A549 (cell line): ENCODE measurements at regions not wholly inside any gene's neighbourhood (a gene's known extent, or its start where the extent isn't known, plus 50 kb on each side); places are given as distances from the start of the nearest gene placed in this dataset.

Experiments used
- ATAC-seq, 2 experiments: fragments of 200-7000 bp in 1 of 2; fragments of >200 bp in 1 of 2; cut with Nextera tagmentation in 1 of 2; cut with Tn5 transposase in 1 of 2; 3 replicates each; pipeline versions ENCODE4 v1.8.0 to v1.9.1; 2018 to 2020; ENCODE audit warnings: mild to moderate bottlenecking in 1 of 2, moderate library complexity in 1 of 2
- CTCF ChIA-PET: fragments of 300-600 bp; sonication (Branson Sonifier 250); formaldehyde crosslinking; extraction: SDS; loops from one replicate; lab custom pipeline; 2021; ENCODE audit warnings: antibody characterized with exemption, inconsistent platforms; lab: Yijun Ruan, JAX
- POLR2A ChIA-PET: fragments of 350-600 bp; formaldehyde crosslinking; extraction: SDS; loops from one replicate; lab custom pipeline; 2021; ENCODE audit warnings: antibody characterized with exemption, inconsistent platforms; lab: Yijun Ruan, JAX
- DNase-seq, 2 experiments: peaks; one replicate each; pipeline versions ENCODE4 v3.0.0 to v3.0.0-alpha.2; 2011 to 2016; ENCODE audit warnings: low read depth in 1 of 2, low spot score in 1 of 2
- FAIRE-seq: peaks from 2 replicates; lab custom pipeline; 2011; peaks lifted over from hg19 to GRCh38; lab: Jason Lieb, UNC
- H3K27ac ChIP-seq, 2 experiments: fragments of >200 bp; sonication (Bioruptor Twin); formaldehyde crosslinking; 3 replicates each; pipeline ENCODE4 v1.5.1; 2016 to 2017
- H3K4me1 ChIP-seq: fragments of >200 bp; sonication (Bioruptor Twin); formaldehyde crosslinking; 3 replicates; pipeline ENCODE4 v1.6.1; 2016
- H3K4me2 ChIP-seq: fragments of >200 bp; sonication (Bioruptor Twin); formaldehyde crosslinking; 3 replicates; pipeline ENCODE4 v1.6.1; 2016
- H3K4me3 ChIP-seq: fragments of >200 bp; sonication (Bioruptor Twin); formaldehyde crosslinking; 3 replicates; pipeline ENCODE4 v1.5.1; 2016
- H3K9me3 ChIP-seq: fragments of >200 bp; sonication (Bioruptor Twin); formaldehyde crosslinking; 3 replicates; pipeline ENCODE4 v1.6.1; 2016
- CBX2 ChIP-seq: fragments of 200-600 bp; sonication (generic); IDR thresholded peaks from 2 replicates; pipeline ENCODE4 v1.6.1; 2016; ENCODE audit warnings: low read depth, mild to moderate bottlenecking, borderline replicate concordance
- CBX8 ChIP-seq: fragments of 200-600 bp; sonication (generic); IDR thresholded peaks from 2 replicates; pipeline ENCODE4 v1.6.1; 2016
- CHD2 ChIP-seq: fragments of 150-350 bp; IDR thresholded peaks from 2 replicates; pipeline ENCODE4 v1.6.1; 2014; ENCODE audit warnings: low read length; ENCODE audit not compliant: partially characterized antibody
- CHD4 ChIP-seq: fragments of 200-600 bp; sonication (generic); IDR thresholded peaks from 2 replicates; pipeline ENCODE4 v1.6.1; 2016; ENCODE audit warnings: antibody characterized with exemption, mild to moderate bottlenecking, borderline replicate concordance
- CTCF ChIP-seq: fragments of >200 bp; sonication (Bioruptor Twin); formaldehyde crosslinking; IDR thresholded peaks from 3 replicates; pipeline ENCODE4 v1.5.1; 2016
- ESRRA ChIP-seq: fragments of 150-350 bp; IDR thresholded peaks from 2 replicates; pipeline ENCODE4 v1.6.1; 2014; ENCODE audit warnings: mild to moderate bottlenecking, low read length, borderline replicate concordance
- FOSB ChIP-seq: fragments of 250-450 bp; sonication (Bioruptor Pico); IDR thresholded peaks from 2 replicates; pipeline ENCODE4 v1.5.0; 2020; ENCODE audit warnings: mild to moderate bottlenecking, moderate library complexity
- FOSL2 ChIP-seq, 2 experiments: fragments of 450-650 bp in 1 of 2; fragments of >200 bp in 1 of 2; sonication (Bioruptor Twin) in 1 of 2; formaldehyde crosslinking; IDR thresholded peaks; 2 replicates each; pipeline versions ENCODE4 v1.5.0 to v1.6.1; 2016 to 2020; ENCODE audit warnings: mild to moderate bottlenecking in 1 of 2, moderate library complexity in 1 of 2
- FOXS1 ChIP-seq: fragments of 250-450 bp; sonication (Bioruptor Pico); IDR thresholded peaks from 2 replicates; pipeline ENCODE4 v1.5.0; 2020; ENCODE audit warnings: mild to moderate bottlenecking, moderate library complexity
- GATA3 ChIP-seq: IDR thresholded peaks from 2 replicates; pipeline ENCODE4 v1.6.1; 2012; ENCODE audit warnings: borderline replicate concordance
- HOXB13 ChIP-seq: fragments of 250-450 bp; sonication (Bioruptor Pico); IDR thresholded peaks from 2 replicates; pipeline ENCODE4 v1.5.0; 2020; ENCODE audit warnings: low read depth, mild to moderate bottlenecking, moderate library complexity
- JUNB ChIP-seq: fragments of >200 bp; sonication (Bioruptor Twin); formaldehyde crosslinking; IDR thresholded peaks from 2 replicates; pipeline ENCODE4 v1.6.1; 2016
- KDM5A ChIP-seq: fragments of 200-600 bp; sonication (generic); IDR thresholded peaks from 2 replicates; pipeline ENCODE4 v1.6.1; 2016; ENCODE audit warnings: antibody characterized with exemption, mild to moderate bottlenecking
- MAFK ChIP-seq: fragments of 450-650 bp; IDR thresholded peaks from 2 replicates; pipeline ENCODE4 v1.6.1; 2014; ENCODE audit not compliant: partially characterized antibody
- MAX ChIP-seq: IDR thresholded peaks from 2 replicates; pipeline ENCODE4 v1.6.1; 2012
- NFE2L2 ChIP-seq: fragments of 150-350 bp; conservative IDR thresholded peaks from 2 replicates; pipeline ENCODE4 v1.6.1; 2014; ENCODE audit warnings: low read length
- NPAS2 ChIP-seq: fragments of 250-450 bp; sonication (Bioruptor Pico); IDR thresholded peaks from 2 replicates; pipeline ENCODE4 v1.8.0; 2022; ENCODE audit warnings: mild to moderate bottlenecking, moderate library complexity, borderline replicate concordance
- POLR2A ChIP-seq: IDR thresholded peaks from 2 replicates; pipeline ENCODE4 v1.6.1; 2012; ENCODE audit warnings: mild to moderate bottlenecking, low read length
- RCOR1 ChIP-seq: fragments of 150-350 bp; IDR thresholded peaks from 2 replicates; pipeline ENCODE4 v1.6.1; 2014; ENCODE audit warnings: antibody characterized with exemption, low read length, low read depth
- SREBF2 ChIP-seq: fragments of 450-650 bp; IDR thresholded peaks from 2 replicates; pipeline ENCODE4 v1.6.1; 2014; ENCODE audit warnings: mild to moderate bottlenecking, moderate library complexity
- TFCP2L1 ChIP-seq: fragments of 250-450 bp; sonication (Bioruptor Pico); IDR thresholded peaks from 2 replicates; pipeline ENCODE4 v1.5.0; 2021; ENCODE audit warnings: mild to moderate bottlenecking
- TP53 ChIP-seq: fragments of 250-450 bp; sonication (Bioruptor Pico); IDR thresholded peaks from 2 replicates; pipeline ENCODE4 v1.5.0; 2021; ENCODE audit warnings: mild to moderate bottlenecking, moderate library complexity
- ZFP36 ChIP-seq: fragments of 450-650 bp; IDR thresholded peaks from 2 replicates; pipeline ENCODE4 v1.6.1; 2014; ENCODE audit warnings: borderline replicate concordance; ENCODE audit not compliant: partially characterized antibody
- ZNF302 ChIP-seq: fragments of 250-450 bp; sonication (Bioruptor Pico); IDR thresholded peaks from 2 replicates; pipeline ENCODE4 v1.9.0; 2021; ENCODE audit warnings: inconsistent platforms, mild to moderate bottlenecking, moderate library complexity
- WGBS: methylation state at CpG from one replicate; pipeline ENCODE4 v1.1.6; 2017; ENCODE audit errors: missing lambda C conversion rate; 5-methylcytosine and 5-hydroxymethylcytosine counted together
- TF ChIP-seq, protein P1 (sequence below): fragments of 250-450 bp; sonication (Bioruptor Pico); IDR thresholded peaks from 2 replicates; pipeline ENCODE4 v1.5.0; 2021; ENCODE audit warnings: mild to moderate bottlenecking, moderate library complexity, borderline replicate concordance
- TF ChIP-seq, protein P2 (sequence below): IDR thresholded peaks from 2 replicates; pipeline ENCODE4 v1.6.1; 2012; ENCODE audit warnings: low read depth, borderline replicate concordance

GRCh38 chrX:35251226-35251625 lies 308.6 kb downstream of the FAM47B start:
- Histone ChIP-seq H3K27ac (no peak overlapping the region), H3K9me3 (no peaks in the 10 kb centered on the region), H3K4me3 (no peak overlapping the region), H3K4me2 (no peak overlapping the region), H3K4me1 (no peaks in the 10 kb centered on the region)
- FAIRE-seq (no peak), ATAC-seq (no peak), DNase-seq (no peak)
- POLR2A ChIA-PET: no interaction called here
- TF ChIP-seq CHD4: no peak
- TF ChIP-seq FOSL2 (IDR thresholded peaks at IDR 0.05): no peak
- TF ChIP-seq FOSL2 (CRISPR knock-in tag; IDR thresholded peaks at IDR 0.05): no peak
- no peak for TF ChIP-seq TP53 (CRISPR knock-in tag)
- TF ChIP-seq FOSB (CRISPR knock-in tag): no peak
- no peak for TF ChIP-seq JUNB
- TF ChIP-seq FOXS1 (CRISPR knock-in tag): no peak
- TF ChIP-seq, protein P1, sequence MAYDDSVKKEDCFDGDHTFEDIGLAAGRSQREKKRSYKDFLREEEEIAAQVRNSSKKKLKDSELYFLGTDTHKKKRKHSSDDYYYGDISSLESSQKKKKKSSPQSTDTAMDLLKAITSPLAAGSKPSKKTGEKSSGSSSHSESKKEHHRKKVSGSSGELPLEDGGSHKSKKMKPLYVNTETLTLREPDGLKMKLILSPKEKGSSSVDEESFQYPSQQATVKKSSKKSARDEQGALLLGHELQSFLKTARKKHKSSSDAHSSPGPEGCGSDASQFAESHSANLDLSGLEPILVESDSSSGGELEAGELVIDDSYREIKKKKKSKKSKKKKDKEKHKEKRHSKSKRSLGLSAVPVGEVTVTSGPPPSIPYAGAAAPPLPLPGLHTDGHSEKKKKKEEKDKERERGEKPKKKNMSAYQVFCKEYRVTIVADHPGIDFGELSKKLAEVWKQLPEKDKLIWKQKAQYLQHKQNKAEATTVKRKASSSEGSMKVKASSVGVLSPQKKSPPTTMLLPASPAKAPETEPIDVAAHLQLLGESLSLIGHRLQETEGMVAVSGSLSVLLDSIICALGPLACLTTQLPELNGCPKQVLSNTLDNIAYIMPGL: no peak
- TF ChIP-seq POLR2A: no peak
- no peak for TF ChIP-seq ZFP36
- no peak for TF ChIP-seq SREBF2
- no peak for TF ChIP-seq TFCP2L1 (CRISPR knock-in tag)
- no peak for TF ChIP-seq CBX8
- TF ChIP-seq MAX: no peak
- TF ChIP-seq RCOR1: no peak
- WGBS: 0% methylated on average over 1 of the region's 1 CpG
- CTCF ChIA-PET: no interaction called here

DNA sequence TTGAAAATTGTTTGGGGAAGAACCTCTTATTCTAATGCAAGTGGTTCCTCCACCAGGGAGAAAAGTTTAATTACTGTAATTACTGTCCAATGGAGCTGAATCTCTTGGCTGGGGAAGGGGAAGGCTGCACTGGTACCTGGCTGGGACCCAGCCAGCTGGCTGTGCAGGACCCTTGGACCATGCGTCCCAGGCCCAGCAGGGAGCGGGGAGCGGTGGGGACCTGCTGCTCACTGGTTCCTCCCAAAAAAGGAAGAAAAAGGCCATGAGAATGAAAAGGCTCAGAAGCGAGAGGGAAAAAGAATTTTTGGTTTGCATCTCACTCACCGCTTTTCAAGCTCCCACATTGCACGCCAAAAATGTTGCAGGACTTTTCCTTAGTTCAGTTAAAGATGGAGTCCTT lies 333.5 kb downstream of the FAM47B start:
- CTCF ChIA-PET: interaction anchor here (0.7 kb wide), 1 partner anchor 400 kb away, joined by 3 read pairs; no protein-coding TSS in a partner anchor
- DNase-seq (no peak), FAIRE-seq (no peak), ATAC-seq (no peak)
- H3K4me2 ChIP-seq: no peak overlapping the region
- H3K27ac ChIP-seq: no peak overlapping the region
- POLR2A ChIA-PET: no interaction called here
- 43% methylated on average over 6 of the region's 6 CpGs for WGBS
- no peak overlapping the region for H3K4me3 ChIP-seq
- no peaks in the 10 kb centered on the region for H3K9me3 ChIP-seq
- H3K4me1 ChIP-seq: no peaks in the 10 kb centered on the region
- TF ChIP-seq FOSB (CRISPR knock-in tag) (no peak), CTCF (no peak), ZNF302 (CRISPR knock-in tag) (no peak), JUNB (no peak), CBX2 (no peak), ESRRA (no peak), NFE2L2 (no peak), KDM5A (no peak), MAFK (no peak), POLR2A (no peak), TP53 (CRISPR knock-in tag) (no peak), CHD2 (no peak), GATA3 (no peak), NPAS2 (CRISPR knock-in tag) (no peak), HOXB13 (CRISPR knock-in tag) (no peak), TFCP2L1 (CRISPR knock-in tag) (no peak)
- TF ChIP-seq, protein P2, sequence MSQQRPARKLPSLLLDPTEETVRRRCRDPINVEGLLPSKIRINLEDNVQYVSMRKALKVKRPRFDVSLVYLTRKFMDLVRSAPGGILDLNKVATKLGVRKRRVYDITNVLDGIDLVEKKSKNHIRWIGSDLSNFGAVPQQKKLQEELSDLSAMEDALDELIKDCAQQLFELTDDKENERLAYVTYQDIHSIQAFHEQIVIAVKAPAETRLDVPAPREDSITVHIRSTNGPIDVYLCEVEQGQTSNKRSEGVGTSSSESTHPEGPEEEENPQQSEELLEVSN: no peak
